GM12875 (cell line): ENCODE measurements at regions not wholly inside any gene's neighbourhood (a gene's known extent, or its start where the extent isn't known, plus 50 kb on each side); places are given as distances from the start of the nearest gene placed in this dataset.

Experiments
- H3K4me3 ChIP-seq: one replicate; pipeline ENCODE4 v1.5.1; 2011; ENCODE audit warnings: low read depth, low read length, control low read depth
- TF ChIP-seq, protein P1 (sequence below): IDR thresholded peaks from 2 replicates; pipeline ENCODE4 v1.5.1; 2011; ENCODE audit warnings: low read depth, mild to moderate bottlenecking, control low read depth, inconsistent platforms, low read length, moderate library complexity, borderline replicate concordance; ENCODE audit not compliant: insufficient read depth

DNA sequence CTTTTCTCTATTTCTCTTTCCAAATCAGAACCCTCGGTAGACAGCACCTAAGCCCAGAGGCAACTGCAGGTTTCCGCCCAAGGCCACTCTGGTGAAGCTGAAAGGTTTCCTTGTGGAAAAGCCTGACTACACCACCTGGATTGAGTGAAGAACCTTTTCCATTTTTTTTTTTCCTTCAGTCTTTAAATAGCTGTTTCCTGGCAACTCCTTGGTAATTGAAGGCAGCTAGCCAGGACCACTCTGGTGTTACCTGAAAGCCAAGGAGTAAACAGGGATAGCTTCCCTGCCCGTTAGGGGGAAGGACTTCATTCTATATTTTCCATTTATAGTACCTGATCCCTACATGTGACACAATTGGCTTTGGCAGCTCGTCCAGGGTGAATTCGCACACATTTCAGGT is 1238.4 kb downstream of the GRIK2 start:
- no peak overlapping the region for H3K4me3 ChIP-seq
- TF ChIP-seq, protein P1, sequence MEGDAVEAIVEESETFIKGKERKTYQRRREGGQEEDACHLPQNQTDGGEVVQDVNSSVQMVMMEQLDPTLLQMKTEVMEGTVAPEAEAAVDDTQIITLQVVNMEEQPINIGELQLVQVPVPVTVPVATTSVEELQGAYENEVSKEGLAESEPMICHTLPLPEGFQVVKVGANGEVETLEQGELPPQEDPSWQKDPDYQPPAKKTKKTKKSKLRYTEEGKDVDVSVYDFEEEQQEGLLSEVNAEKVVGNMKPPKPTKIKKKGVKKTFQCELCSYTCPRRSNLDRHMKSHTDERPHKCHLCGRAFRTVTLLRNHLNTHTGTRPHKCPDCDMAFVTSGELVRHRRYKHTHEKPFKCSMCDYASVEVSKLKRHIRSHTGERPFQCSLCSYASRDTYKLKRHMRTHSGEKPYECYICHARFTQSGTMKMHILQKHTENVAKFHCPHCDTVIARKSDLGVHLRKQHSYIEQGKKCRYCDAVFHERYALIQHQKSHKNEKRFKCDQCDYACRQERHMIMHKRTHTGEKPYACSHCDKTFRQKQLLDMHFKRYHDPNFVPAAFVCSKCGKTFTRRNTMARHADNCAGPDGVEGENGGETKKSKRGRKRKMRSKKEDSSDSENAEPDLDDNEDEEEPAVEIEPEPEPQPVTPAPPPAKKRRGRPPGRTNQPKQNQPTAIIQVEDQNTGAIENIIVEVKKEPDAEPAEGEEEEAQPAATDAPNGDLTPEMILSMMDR: no peak

GRCh38 chr6:102623201-102623600 is 1229.7 kb downstream of the GRIK2 start:
- TF ChIP-seq, protein P1: no peak

DNA sequence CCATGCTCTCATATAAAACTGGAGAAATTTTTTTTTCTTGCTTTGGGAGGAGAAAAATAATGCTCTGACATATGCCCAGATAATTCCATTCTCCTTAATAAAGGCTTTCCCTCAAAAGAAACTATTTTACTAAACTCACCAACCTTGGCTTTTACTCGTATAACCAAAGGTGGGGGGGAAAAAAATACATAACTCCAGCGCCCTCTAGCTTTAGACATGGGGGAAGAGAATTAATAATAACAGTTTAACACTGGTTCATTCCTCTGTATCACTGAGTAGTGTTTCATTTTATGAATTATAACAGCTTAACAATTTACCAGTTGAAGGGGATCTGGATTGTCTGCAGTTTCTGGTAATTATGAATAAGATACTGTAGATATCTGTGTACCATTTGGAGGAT is 1226.1 kb downstream of the GRIK2 start:
- no peak overlapping the region for H3K4me3 ChIP-seq
- TF ChIP-seq, protein P1: no peak

More at GRCh38 chr6:102623201-102623600, 1229.7 kb downstream of the GRIK2 start:
- no peak overlapping the region for H3K4me3 ChIP-seq

GRCh38 chr6:102582569-102582968 is 1189.1 kb downstream of the GRIK2 start:
- TF ChIP-seq, protein P1: no peak
- H3K4me3 ChIP-seq: no peak overlapping the region

DNA sequence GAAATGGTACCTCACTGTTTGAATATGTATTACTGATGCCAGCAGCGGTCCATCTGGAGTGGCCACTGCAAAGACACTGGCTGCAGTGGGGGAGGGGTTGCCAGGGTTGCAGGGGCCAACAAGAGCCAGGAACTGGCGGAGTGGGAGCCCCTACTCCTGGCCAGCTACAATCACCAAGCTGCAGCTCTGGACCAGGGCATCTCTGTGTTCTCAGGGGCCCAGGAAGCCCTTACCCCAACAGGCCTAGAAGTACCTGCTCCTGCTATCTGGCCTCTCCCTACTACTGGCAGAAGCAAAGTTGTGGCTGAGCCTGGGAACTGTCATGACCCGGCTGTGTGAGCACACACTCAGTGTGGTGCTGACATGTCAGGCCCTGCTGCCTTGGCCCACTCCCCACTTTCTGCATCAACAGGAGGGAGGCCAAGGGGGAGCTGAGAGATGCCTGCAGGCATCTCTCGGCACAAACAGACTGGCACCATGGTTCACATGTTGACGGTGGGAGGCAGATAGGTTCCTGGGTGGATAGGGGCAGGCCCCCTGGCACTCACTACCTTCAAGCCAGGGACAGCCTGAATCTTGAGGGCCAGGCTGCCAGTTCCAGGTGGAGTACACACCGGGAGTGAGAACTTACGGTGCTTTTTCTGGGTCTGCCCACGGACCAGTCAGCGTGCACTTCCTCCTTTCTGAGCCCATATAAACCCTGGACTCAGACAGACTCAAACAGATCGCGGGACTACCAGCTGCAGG is 1188.0 kb downstream of the GRIK2 start:
- TF ChIP-seq, protein P1: no peak
- H3K4me3 ChIP-seq: no peak overlapping the region

DNA sequence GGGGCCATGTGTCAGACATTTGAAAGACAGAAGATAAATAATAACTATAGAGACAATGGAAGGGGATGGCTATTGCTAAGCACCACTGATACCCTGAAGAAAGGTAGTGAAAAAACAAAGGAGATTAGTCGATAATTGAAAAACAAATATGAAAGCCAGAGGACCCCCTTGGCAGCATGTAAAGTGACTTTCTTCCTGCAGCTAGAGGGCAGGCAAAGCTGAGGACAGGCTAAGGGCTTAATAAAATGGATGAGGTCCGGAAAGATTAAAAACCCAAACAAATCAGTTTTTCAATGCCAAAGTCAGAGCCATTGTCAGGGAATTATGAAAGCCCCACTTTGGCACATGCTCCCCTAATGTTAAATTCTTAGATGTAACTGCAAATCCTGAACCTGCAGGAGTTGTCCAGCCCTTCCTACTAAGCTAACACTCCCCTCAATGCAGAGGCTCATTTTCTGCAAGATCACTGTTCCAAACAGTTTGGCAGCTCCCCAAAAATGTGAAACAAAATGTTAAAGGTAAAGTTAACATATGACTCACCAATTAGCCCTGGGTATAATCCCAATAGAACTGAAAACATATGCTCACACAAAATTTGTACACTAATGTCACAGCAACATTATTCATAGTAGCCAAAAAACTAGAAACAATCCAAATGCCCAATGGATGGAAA is 1177.9 kb downstream of the GRIK2 start:
- TF ChIP-seq, protein P1: no peak

GRCh38 chr6:102562713-102563112 is 1169.2 kb downstream of the GRIK2 start:
- TF ChIP-seq, protein P1: no peak
- H3K4me3 ChIP-seq: no peak overlapping the region

More for the DNA sequence above, 1177.9 kb downstream of the GRIK2 start:
- H3K4me3 ChIP-seq: no peak overlapping the region
